ENCODE measurements at regions not wholly inside any gene's neighbourhood (a gene's known extent, or its start where the extent isn't known, plus 50 kb on each side); places are given as distances from the start of the nearest gene placed in this dataset.

GRCh38 chr5:85017261-85017660, 632.6 kb upstream of the EDIL3 start:
- TF ChIP-seq EP300 (IDR thresholded peaks at IDR 0.05), result no peak
- no peak for TF ChIP-seq POLR2A (IDR thresholded peaks at IDR 0.05)
- no peak for TF ChIP-seq POLR2AphosphoS5 (IDR thresholded peaks at IDR 0.05)
- no peak for TF ChIP-seq CTCF (IDR thresholded peaks at IDR 0.05)
